HG02981 (cell line): ENCODE measurements at regions not wholly inside any gene's neighbourhood (a gene's known extent, or its start where the extent isn't known, plus 50 kb on each side); places are given as distances from the start of the nearest gene placed in this dataset.
"Not testable (repeated sequence)": the region's sequence is repeated elsewhere in the genome, so short reads cannot be mapped to it uniquely, and the experiment has no call there.

Experiments
- ATAC-seq: cut with Tn5 transposase; IDR thresholded peaks from one replicate; pipeline ENCODE4 v1.9.1; 2021; ENCODE audit warnings: mild to moderate bottlenecking, moderate library complexity; ENCODE audit not compliant: unreplicated experiment

DNA sequence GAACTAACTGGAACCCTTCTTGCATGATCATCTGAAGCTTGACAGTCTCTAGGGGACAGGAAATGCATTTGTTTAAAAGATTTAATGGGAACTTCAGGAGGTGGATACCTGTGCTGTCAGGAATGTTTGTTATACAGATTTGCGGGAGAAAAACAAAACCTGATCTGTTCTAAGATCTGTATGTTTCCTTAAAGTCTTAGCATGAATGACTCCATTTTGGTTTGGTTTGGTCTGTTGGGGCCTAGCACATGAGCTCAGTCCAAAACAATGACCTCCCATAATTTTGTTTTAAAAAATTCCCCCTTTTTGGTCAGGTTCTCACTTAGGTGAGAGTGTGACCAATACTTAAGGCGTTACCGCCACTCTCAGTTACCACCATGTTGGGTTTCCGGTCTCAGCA lies 138.7 kb downstream of the AKR1D1 start:
- ATAC-seq: no peak

DNA sequence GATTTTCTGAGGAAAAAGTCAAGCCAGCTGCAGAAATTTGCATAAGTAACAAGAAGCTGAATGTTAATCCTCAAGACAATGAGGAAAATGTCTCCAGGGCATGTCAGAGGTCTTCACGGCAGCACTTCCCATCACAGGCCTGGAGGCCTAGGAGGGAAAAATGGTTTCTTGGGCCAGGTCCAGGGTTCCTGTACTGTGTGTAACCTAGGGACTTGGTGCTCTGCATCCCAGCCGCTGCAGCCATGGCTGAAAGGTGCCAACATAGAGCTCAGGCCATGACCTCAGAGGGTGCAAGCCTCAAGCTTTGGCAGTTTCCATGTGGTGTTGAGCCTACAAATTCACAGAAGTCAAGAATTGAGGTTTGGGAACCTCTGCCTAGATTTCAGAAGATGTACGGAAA lies 144.1 kb downstream of the AKR1D1 start:
- ATAC-seq: not testable (repeated sequence)

DNA sequence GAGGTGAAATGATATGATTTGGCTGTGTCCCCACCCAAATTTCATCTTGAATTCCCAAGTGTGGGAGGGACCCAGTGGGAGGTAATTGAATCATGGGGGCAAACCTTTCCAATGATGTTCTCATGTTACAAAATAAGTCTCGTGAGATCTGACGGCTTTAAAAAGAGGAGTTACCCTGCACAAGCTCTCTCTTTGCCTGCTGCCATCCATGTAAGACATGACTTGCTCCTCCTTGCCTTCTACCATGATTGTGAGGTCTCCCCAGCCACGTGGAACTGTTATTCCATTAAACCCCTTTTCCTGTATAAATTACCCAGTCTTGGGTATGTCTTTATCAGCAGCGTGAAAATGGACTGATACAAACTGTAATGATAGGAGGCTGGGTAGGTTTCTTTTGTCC lies 145.1 kb downstream of the AKR1D1 start:
- not testable (repeated sequence) for ATAC-seq

DNA sequence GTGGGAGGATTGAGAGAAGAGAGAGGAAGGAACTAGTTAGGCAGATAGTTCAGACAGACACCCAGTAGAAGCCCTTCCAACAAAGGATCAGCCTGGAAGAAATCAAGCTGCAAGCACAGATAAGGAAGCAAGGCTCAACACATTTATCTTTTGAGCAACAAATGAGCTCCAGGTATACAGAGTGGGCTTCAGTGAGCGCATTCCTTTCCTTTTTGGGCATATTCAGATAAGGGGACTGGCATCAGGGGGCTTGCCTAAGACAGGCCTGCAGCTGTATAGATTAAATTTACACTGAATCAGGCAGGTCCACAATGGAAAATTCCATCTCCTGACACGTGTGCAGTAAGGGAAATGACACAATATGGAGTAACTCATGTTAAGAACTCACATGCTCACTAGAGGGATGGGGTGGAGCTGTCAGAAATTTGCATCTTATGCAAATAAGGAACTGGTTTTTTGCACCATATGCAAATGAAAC lies 147.2 kb downstream of the AKR1D1 start:
- ATAC-seq: no peak

DNA sequence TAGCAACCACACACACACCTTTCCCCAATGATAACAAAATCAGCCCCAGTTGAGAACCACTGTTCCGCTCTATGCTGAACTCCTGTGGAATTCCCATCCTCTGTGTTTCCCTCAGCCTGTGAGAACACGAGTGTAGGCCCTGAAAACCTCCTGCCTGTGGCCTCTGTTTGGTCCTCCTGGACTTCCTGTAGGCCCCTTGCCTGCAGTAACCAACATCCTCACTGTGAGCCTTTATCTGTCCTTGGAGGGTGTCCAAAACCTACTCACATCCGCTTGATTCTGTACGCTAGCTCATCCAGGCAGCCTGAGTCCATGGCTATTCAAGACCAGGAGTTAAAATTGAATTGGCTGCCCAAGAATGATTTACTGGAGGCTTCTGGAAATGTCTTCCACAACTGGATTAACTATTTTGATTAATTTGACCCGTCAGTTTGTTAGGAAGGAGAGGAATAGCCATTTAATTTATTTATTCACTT lies 149.8 kb downstream of the AKR1D1 start:
- ATAC-seq: no peak

DNA sequence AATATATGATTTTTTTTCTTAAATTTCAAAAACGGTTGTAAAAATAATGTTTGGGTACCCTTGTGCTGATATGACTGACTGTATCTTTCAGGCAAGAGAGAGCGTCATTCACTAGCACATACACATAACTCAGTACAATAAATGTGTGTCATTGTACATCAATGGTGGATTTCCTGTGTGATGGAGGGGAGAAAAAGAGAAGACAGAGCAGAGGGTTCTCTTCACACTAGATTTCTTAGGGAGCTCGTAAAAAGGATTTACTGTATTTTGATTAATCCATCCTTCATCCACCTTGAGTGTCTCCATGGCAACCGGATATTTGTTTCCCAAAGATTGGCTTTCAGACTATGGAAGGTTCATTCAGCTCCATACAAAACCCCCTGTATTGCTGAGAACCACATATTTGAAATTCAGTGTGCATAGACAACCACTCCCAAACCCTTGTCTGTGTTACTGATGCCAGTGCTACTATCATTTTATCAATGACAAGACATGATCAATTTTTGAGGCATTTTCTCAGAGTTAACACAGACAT lies 150.6 kb downstream of the AKR1D1 start:
- no peak for ATAC-seq

DNA sequence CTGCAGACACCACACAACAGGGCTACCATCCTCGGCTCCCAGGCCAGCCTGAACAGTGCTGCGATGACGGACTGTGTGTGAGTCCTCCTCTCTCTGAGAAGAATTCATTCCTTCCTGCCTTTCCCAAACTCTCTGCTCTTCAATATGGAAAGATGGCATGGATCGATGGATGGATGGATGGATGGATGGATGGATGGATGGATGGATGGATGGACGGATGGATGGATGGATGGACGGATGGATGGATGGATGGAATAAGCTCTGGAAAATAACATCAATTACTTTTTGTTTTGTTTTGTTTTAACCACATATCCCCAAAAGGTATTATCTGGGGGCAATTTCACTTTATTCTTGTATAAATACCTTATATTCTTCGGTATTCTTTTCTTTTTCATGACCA lies 151.9 kb downstream of the AKR1D1 start:
- ATAC-seq: no peak

DNA sequence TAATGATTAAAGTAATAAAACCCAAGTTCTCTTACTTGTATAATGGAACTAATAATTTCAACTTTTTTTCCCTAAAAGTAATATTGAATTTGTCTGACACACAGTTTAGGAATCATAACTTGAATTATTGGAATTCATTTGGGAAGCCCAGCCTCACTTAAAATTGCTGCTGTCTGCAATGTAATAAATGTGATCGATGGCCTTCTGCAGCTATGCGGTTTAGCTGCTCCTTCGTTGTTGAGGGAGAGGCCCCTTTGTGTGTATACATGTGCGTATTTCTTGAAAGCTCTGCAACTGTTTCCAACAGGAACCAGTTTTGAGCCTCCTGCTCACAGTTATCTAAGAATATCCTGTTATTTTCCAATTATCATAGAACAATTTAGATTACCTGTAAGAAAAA lies 152.5 kb downstream of the AKR1D1 start:
- no peak for ATAC-seq

DNA sequence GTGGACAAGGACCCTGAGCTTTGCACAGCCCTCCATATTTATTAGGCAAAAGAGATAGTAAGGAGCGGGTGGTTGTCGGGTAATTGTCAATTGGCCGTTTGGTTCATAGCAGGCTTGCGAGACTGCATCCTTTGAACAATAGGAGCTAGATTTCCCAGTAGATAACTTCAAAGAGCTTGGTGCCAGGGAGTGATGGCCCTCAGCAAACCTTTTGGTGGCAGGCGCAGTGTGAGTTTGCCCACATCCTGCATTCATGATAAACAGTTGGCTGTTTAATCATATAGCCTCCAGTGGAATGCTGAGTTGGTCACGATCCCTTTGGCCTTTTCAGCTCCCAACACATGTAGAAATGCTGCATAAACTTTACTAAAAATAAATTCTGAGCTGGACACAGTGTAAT lies 156.9 kb downstream of the AKR1D1 start:
- no peak for ATAC-seq

DNA sequence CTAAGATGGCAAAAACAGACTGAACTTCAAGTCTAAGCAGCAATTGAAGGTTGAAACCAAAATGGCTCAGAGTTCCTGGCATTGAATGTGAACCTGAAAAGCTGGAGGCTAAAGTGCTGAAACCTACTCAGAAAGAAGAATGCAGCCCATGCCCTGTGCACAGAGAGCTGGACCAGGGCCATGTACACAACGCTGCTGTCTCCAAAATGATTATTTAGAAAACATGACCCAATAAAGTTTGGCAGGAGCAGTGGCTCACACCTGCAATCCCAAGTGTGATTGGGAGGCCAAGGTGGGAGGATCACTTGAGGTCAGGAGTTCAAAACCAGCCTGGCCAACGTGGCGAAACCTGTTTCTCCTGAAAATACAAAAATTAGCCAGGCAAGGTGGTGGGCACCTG lies 158.9 kb downstream of the AKR1D1 start:
- ATAC-seq: no peak

DNA sequence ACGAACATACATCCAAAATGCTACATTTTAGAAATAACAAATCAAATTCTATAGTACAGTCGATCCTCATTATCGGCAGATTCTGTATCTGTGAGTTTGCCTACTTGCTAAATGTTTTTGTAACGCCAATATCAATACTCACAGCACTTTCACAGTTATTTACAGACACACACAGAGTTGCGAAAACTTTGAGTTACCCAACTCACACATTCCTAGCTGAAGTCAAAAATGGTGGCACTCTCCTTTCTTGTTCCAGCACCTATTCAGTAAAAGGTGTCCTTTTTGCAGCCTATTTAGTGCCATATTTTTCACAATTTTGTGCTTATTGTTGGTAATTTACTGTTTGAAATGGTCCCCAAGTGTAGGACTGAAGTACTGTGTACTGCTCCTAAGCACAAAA lies 161.7 kb downstream of the AKR1D1 start:
- ATAC-seq: no peak

DNA sequence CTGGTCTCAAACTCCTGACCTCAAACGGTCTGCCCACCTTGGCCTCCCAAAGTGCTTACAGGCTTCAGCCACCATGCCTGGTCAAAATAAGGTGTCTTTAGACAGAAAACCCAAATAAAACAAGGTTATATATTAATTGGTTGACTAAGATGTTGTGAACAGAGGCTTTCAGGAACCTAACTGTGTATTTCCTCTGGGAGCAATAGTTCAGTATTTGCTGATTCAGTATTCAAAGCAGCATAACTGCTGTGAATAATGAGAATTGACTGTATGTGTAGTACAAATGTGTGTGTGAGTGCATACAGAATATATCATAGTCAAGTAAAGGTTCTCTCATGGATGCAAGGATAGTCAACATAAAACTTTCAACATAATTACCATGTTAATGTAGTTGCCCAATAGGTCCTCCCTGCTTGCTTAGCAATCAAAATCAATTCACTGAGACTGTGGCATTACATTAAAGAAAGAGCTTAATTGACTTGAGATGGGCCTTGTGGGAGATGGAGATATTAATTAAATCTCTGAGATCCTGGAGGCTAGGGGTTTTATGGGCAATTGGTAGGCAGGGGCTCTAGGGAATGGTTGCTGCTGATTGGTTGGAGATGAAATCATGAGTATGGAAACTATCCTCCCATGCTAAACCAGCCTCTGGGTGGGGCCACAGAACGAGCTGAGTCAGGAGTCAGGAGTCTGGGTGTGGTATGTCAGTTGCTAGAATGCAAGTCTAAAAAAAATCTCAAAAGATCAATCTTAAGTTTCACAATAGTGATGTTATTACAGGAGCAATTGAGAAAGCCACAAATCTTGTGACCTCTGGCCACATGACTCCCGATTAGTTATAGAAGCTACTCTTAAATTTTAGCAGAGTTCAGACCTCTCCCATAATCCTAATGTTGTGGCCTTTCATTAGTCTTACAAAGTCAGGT lies 162.7 kb downstream of the AKR1D1 start:
- no peak for ATAC-seq

DNA sequence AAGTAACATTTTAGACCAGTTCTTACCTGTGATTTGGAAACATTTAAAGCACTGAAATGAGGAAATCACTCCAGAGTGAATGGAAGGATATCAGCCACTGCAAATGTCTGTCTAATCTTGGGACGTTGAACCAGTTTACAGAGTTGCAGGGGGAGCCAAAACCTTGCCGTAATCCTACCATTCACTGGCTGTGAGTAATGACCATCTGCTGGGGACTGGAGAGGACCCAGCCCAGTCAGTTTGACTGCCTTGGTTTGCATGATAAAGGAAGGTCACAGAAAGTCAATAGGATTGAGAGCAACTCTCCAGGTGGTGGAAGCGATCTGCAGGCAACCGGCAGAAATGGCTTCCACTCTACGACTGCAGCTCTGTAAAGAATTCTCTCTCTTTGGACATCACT lies 167.2 kb downstream of the AKR1D1 start:
- no peak for ATAC-seq

DNA sequence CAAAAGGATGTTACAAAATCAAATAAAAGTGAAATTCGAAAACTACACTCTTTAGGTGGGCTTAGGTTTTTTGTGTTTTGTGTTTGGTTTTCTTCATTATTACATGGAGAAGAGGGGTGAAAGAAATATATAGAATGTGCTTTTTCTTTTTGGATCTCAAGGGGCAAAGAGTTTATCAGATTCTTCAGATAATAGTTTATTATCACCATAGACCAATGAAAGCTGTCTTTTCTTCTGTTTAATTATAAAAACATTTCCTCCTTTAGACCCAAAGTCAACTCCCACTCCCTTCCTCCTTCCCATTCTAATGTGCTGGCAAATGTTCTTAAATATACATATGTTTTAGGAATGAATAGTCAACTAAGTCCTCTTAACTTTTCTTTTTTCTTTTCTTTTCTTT lies 167.6 kb downstream of the AKR1D1 start:
- no peak for ATAC-seq

DNA sequence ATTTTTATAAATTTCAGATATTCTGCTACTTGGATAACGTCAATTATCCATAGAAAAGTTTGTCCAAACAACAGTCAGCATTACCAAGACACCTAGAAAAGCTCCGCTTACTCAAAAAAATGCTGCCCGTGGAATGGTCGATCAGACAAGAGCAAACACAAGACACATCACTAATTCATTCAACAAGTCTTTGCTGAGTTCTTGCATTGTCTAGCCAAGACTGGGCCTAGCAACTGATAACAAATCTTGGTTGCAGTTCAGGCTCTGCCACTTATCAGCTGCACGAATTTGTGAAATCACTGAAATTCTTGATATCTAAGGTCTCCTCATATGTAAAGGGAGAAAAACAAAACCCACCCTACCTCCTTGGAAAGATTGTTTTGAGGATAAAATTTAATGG lies 168.3 kb downstream of the AKR1D1 start:
- no peak for ATAC-seq

DNA sequence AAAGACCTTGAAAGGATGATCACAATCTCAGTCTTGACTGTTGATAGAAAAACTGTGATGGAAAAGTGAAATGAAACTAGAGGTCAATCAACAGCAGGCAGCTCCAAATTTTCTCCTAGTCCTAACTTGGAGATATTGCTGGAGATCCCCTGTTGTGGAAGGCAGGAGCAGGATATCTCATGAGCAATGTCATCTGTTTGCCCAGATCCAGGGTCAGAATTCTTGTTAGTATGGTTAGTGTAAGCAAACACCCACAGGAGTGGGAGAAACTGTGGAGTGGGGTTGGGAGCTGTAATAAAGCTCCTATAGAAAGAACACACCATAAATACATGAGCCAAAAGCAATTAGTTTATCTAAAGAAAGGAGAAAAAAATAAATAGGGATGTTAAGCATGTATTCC lies 169.0 kb downstream of the AKR1D1 start:
- ATAC-seq: no peak

DNA sequence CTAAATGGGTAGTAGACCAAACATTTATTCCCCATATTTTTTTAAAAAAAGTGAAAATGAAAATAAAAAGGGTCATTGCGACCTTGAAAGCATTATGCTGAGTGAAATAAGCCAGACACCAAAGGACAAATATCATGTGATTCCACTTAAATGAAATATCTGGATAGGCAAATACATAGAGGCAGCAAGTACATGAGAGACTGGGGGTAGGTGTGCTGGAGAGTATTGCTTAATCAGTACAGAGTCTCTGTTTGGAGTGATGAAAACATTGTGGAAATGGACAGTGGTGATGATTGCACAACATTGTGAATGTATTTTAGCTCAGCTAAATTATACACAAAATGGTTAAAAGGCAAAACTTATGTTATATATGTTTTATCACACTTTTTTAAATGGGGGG lies 169.4 kb downstream of the AKR1D1 start:
- ATAC-seq: no peak

DNA sequence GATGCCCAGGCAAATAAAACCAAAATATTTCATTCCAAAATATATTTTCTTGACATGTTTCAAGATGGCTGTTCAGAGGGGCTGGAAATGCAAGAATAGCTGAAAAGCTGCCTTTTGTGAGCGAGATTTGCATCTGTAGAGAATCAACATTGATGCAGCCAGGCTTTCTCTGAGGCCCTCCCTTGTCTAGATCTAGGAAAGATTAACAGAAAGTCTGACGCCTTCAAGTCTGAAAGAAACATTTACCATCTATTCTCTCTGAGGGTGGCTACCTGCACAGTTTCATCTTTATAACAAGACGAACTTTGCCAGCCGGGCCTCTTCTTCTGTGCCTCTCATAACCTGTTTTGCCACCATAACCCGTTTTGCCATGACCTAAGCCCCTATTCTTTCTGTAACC lies 170.2 kb downstream of the AKR1D1 start:
- no peak for ATAC-seq

DNA sequence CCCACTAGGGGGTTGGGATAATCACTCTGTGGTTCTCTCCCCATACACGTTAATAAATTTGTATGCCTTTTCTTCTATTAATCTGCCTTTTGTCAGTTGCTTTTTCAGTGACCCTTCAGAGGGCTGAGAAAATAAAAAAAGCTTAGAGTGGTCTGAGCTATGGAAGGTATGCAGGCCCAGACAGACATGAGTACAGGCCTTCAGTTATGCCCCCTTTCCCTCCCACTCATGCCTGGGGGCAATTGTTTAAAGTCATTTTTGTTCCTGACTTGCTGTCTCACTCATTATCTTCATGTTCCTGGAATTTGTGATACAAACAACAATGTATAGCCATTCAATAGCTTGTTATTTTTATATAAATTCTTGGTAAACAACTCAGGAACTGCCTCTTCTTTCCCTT lies 170.8 kb downstream of the AKR1D1 start:
- no peak for ATAC-seq

DNA sequence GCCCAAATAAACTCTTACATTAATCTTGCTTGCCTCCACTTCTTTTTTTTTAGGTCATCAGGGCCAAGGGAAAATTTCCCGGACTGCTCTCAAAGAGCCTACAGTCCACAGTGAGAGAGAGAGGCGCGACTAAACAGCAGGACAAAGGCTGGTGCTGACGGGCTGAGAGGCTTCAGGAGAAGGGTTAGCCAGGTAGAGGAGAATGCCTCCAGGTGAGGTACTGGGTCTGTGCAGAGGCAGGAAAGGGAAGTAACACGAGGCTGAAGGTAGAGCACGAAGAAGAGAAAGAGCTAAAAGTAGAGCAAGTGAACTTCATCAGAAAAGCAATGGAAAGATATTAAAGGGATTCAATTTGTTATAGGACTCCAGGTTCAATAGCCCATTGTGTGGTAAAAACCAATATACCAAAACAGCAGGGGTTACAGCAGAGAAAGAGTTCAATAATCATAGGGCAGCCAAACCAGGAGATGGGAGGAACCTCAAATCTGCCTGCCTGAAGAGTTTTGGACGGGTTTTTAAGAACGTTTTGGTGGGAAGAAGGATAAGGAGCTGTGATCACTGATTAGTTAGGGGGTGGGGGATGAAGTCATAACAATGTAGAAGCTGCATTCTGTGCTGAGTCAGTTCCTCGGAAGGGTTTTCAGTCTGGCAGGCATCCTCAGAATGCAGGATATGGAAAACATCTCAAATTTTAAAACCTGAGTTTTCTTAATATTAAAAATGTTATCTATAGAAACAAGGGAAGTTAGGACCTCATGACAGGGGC lies 171.5 kb downstream of the AKR1D1 start:
- ATAC-seq: no peak

DNA sequence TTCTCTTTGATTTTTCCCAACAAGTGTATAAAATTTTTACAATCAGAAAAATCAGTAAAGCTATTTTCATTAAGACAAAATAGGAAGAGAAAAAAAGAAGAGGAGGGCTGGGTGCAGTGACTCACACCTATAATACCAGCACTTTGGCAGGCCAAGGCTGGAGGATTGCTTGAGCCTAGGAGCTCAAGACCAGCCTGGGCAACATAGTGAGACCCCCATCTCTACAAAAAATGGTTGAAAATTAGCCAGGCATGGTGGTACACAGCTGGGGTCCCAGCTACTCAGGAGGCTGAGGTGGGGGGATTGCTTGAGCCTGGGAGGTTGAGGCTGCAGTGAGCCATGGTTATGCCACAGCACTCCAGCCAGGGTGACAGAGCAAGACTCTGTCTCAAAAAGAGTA lies 172.3 kb downstream of the AKR1D1 start:
- ATAC-seq: no peak

DNA sequence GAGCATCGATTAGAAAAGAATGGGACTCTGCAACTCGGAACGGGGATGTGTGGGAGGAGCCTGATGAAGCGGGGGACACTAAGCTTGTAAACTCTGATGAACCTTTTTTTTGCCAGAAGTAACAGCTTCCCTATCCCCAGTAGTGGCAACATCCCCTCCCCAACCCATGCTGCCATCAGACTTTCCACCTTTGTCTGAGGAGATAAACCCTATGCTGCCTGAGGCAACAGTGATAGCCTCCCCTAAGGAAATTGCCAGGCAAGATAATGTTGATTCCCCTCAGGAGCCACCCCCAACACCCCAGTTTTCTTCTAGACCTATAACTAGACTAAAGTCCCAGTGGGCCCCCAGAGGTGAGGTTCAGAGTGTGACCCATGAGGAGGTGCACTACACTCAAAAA lies 173.7 kb downstream of the AKR1D1 start:
- no peak for ATAC-seq
